ENCODE measurements at regions not wholly inside any gene's neighbourhood (a gene's known extent, or its start where the extent isn't known, plus 50 kb on each side); places are given as distances from the start of the nearest gene placed in this dataset.

GRCh38 chr17:33551911-33552310, 258.8 kb upstream of the ASIC2 start:
- TF ChIP-seq CTCF (IDR thresholded peaks at IDR 0.05) (no peak), POLR2A (IDR thresholded peaks at IDR 0.05) (no peak)
